K562 (cell line): ENCODE measurements at regions not wholly inside any gene's neighbourhood (a gene's known extent, or its start where the extent isn't known, plus 50 kb on each side); places are given as distances from the start of the nearest gene placed in this dataset.

Experiments
- ATAC-seq: fragments of 200-7000 bp; cut with Tn5 transposase; 3 replicates; pipeline ENCODE4 v1.9.1; 2020; ENCODE audit warnings: moderate library complexity
- BruUV-seq: library from RNA; stranded (reverse); fragments of 400-500 nt; replicated peaks from 2 replicates; lab custom pipeline; 2021; lab: Mats Ljungman, UMichigan
- CTCF ChIA-PET: fragments of 300-600 bp; formaldehyde crosslinking; extraction: SDS; loops from one replicate; lab custom pipeline; 2021; ENCODE audit warnings: low intra/inter-chr PET ratio; lab: Yijun Ruan, JAX
- POLR2A ChIA-PET: fragments of 300-600, 350-650 bp; sonication (Branson Sonifier 250); formaldehyde crosslinking; extraction: SDS; loops from one replicate; lab custom pipeline; 2021; ENCODE audit warnings: antibody characterized with exemption, inconsistent platforms; lab: Yijun Ruan, JAX
- DNase-seq, 4 experiments: peaks; one replicate each; pipeline versions ENCODE4 v3.0.0 to v3.0.0-alpha.2; 2011 to 2018; ENCODE audit warnings: low spot score in 3 of 4, mixed read lengths in 3 of 4; ENCODE audit errors: extremely low read depth in 1 of 4
- FAIRE-seq: peaks from 2 replicates; lab custom pipeline; 2011; peaks lifted over from hg19 to GRCh38; lab: Jason Lieb, UNC
- H2AFZ ChIP-seq: 2 replicates; pipeline ENCODE4 v1.6.0; 2011; ENCODE audit warnings: low read depth, low read length, control low read depth, inconsistent platforms
- H3K27ac ChIP-seq: fragments of 200-600 bp; 3 replicates; pipeline ENCODE4 v1.8.0; 2011; ENCODE audit warnings: low read depth, mild to moderate bottlenecking, control low read depth, inconsistent platforms, low read length, moderate library complexity, mixed read lengths; ENCODE audit errors: extremely low read depth
- H3K27me3 ChIP-seq, 2 experiments: fragments of 300-600 bp in 1 of 2; 2 replicates in 1 of 2; 3 replicates in 1 of 2; pipeline versions ENCODE4 v1.6.0 to v1.8.0; 2011; ENCODE audit warnings: inconsistent platforms in 2 of 2, low read length in 2 of 2, mild to moderate bottlenecking in 1 of 2, mixed read lengths in 1 of 2, moderate library complexity in 1 of 2; ENCODE audit not compliant: control insufficient read depth in 2 of 2, insufficient read depth in 2 of 2
- H3K36me3 ChIP-seq: fragments of 300-600 bp; 3 replicates; pipeline ENCODE4 v1.8.0; 2011; ENCODE audit warnings: mild to moderate bottlenecking, low read length, inconsistent platforms; ENCODE audit not compliant: control insufficient read depth, insufficient read depth
- H3K4me1 ChIP-seq, 2 experiments: fragments of 200-600 bp in 1 of 2; replicated peaks in 1 of 2; 2 replicates in 1 of 2; 3 replicates in 1 of 2; pipeline versions ENCODE4 v1.5.1 to v1.8.0; 2011; ENCODE audit warnings: inconsistent platforms in 2 of 2, low read length in 2 of 2, mild to moderate bottlenecking in 1 of 2, mixed read lengths in 1 of 2, moderate library complexity in 1 of 2; ENCODE audit not compliant: control insufficient read depth in 2 of 2, insufficient read depth in 2 of 2
- H3K4me2 ChIP-seq: 2 replicates; pipeline ENCODE4 v1.6.1; 2011; ENCODE audit warnings: low read length, control low read depth, inconsistent platforms, mixed read lengths; ENCODE audit not compliant: insufficient read depth
- H3K4me3 ChIP-seq: fragments of 200-600 bp; sonication (generic), shearing (Covaris generic); 2 replicates; pipeline ENCODE4 v1.5.1; 2016; ENCODE audit warnings: control low read depth, inconsistent platforms
- H3K79me2 ChIP-seq: fragments of 200-600 bp; 3 replicates; pipeline ENCODE4 v1.8.0; 2011; ENCODE audit warnings: low read length, inconsistent platforms; ENCODE audit not compliant: control insufficient read depth, insufficient read depth
- H3K9ac ChIP-seq, 2 experiments: 2 replicates each; pipeline versions ENCODE4 v1.6.0 to v1.6.1; 2011; ENCODE audit warnings: low read depth in 2 of 2, low read length in 2 of 2, control low read depth in 1 of 2, inconsistent platforms in 1 of 2, mild to moderate bottlenecking in 1 of 2, mixed read lengths in 1 of 2; ENCODE audit not compliant: insufficient read depth in 1 of 2
- H3K9me1 ChIP-seq: one replicate; pipeline ENCODE4 v1.6.0; 2011; ENCODE audit warnings: inconsistent platforms, mild to moderate bottlenecking, low read length, moderate library complexity; ENCODE audit not compliant: control insufficient read depth, insufficient read depth
- H3K9me3 ChIP-seq: replicated peaks from 2 replicates; pipeline ENCODE4 v1.5.1; 2011; ENCODE audit warnings: low read depth, low read length, inconsistent platforms; ENCODE audit not compliant: control insufficient read depth, insufficient read depth
- H4K20me1 ChIP-seq: replicated peaks from 2 replicates; pipeline ENCODE4 v1.6.1; 2011; ENCODE audit warnings: low read length, inconsistent platforms, mixed read lengths; ENCODE audit not compliant: control insufficient read depth, insufficient read depth
- ARID1B ChIP-seq: fragments of 450-650 bp; IDR thresholded peaks from 2 replicates; pipeline ENCODE4 v1.6.1; 2016; ENCODE audit warnings: antibody characterized with exemption, mild to moderate bottlenecking, inconsistent platforms
- ATF1 ChIP-seq, 2 experiments: fragments of 450-650 bp in 1 of 2; IDR thresholded peaks; 2 replicates each; pipeline ENCODE4 v1.6.1; 2016; ENCODE audit warnings: missing compliant biosample characterization in 1 of 2, missing genetic modification characterization in 1 of 2
- BMI1 ChIP-seq: fragments of 150-350 bp; IDR thresholded peaks from 2 replicates; pipeline ENCODE4 v1.6.1; 2014; ENCODE audit warnings: low read length
- COPS2 ChIP-seq: fragments of 450-650 bp; conservative IDR thresholded peaks from 2 replicates; pipeline ENCODE4 v1.6.1; 2016; ENCODE audit warnings: mild to moderate bottlenecking, moderate library complexity
- CXXC5 ChIP-seq: fragments of 250-450 bp; sonication (Bioruptor Pico); IDR thresholded peaks from 2 replicates; pipeline ENCODE4 v1.8.0; 2022; ENCODE audit warnings: inconsistent platforms, mild to moderate bottlenecking, moderate library complexity
- EHMT2 ChIP-seq: fragments of 450-650 bp; IDR thresholded peaks from 2 replicates; pipeline ENCODE4 v1.6.1; 2018; ENCODE audit warnings: antibody characterized with exemption
- EP300 ChIP-seq: IDR thresholded peaks from 2 replicates; pipeline ENCODE4 v1.6.1; 2012; ENCODE audit warnings: low read length, improper control_type of control experiment
- FOXP1 ChIP-seq: sonication (generic); formaldehyde crosslinking; IDR thresholded peaks from 2 replicates; pipeline ENCODE4 v1.8.0; 2022; ENCODE audit warnings: mild to moderate bottlenecking, missing genetic modification reagents
- LCOR ChIP-seq: sonication (generic); formaldehyde crosslinking; IDR thresholded peaks from 2 replicates; pipeline ENCODE4 v1.8.0; 2022; ENCODE audit warnings: mild to moderate bottlenecking, missing genetic modification reagents
- RFX5 ChIP-seq: IDR thresholded peaks from 2 replicates; pipeline ENCODE4 v1.6.1; 2011; ENCODE audit warnings: low read depth, mild to moderate bottlenecking, improper control_type of control experiment, low read length
- SMARCB1 ChIP-seq: IDR thresholded peaks from 2 replicates; pipeline ENCODE4 v1.6.1; 2011; ENCODE audit warnings: improper control_type of control experiment, low read depth; ENCODE audit not compliant: insufficient read length
- STAT5A ChIP-seq: IDR thresholded peaks from 2 replicates; pipeline ENCODE4 v1.6.1; 2012; ENCODE audit warnings: low read length, inconsistent platforms, borderline replicate concordance
- TAL1 ChIP-seq: fragments of 450-650 bp; IDR thresholded peaks from 2 replicates; pipeline ENCODE4 v1.6.1; 2016; ENCODE audit warnings: mild to moderate bottlenecking
- ZC3H11A ChIP-seq: IDR thresholded peaks from 2 replicates; pipeline ENCODE4 v1.6.1; 2012; ENCODE audit warnings: low read depth, low read length, improper control_type of control experiment
- ZKSCAN1 ChIP-seq: fragments of 150-350 bp; IDR thresholded peaks from 2 replicates; pipeline ENCODE4 v1.6.1; 2016; ENCODE audit warnings: low read depth, low read length
- WGBS: fragments of 100-300 bp; shearing (Covaris generic); methylation state at CpG from one replicate; pipeline ENCODE4 v1.1.6; 2016; ENCODE audit warnings: low coverage, mixed read lengths; ENCODE audit not compliant: insufficient coverage; ENCODE audit errors: missing lambda C conversion rate; 5-methylcytosine and 5-hydroxymethylcytosine counted together
- in situ Hi-C: fragments of 300-500 bp; cut with MboI; formaldehyde crosslinking; loops from 4 replicates; pipeline ENCODE4 v1.15.0; 2018; ENCODE audit warnings: inconsistent platforms, mixed read lengths
- intact Hi-C: fragments of 100-400 bp; cut with micrococcal nuclease; formaldehyde crosslinking; loops from 2 replicates; pipeline ENCODE4 v1.14.2; 2022
- TF ChIP-seq, protein P1 (sequence below): fragments of 450-650 bp; IDR thresholded peaks from 2 replicates; pipeline ENCODE4 v1.7.1; 2018; ENCODE audit warnings: mild to moderate bottlenecking, low read depth; ENCODE audit not compliant: partially characterized antibody

DNA sequence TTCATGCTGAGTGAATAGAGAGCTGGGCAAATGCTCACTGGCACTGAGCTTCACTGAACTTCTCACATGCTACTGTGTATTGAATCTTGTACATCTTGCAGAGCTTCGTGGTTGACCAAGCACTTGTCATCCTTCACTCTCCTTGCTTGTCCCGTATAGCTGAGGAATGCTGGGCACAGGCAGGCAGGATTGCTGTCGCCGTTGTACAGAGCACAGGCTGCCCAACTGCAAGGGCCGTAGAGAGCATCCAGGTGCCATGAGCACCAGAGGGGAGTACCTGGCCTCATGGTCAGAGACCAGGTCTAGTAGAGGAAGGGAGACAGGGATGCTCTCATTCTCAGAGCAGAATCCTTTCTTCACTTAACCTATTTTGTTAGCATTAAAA, 99.8 kb upstream of the RET start:
- H2AFZ ChIP-seq, result no peak overlapping the region
- no peak overlapping the region for H3K9ac ChIP-seq
- no peaks in the 10 kb centered on the region for H3K36me3 ChIP-seq
- WGBS, result 0% methylated on average over 3 of the region's 5 CpGs
- H3K27ac ChIP-seq, result no peak overlapping the region
- DNase-seq (no peak), ATAC-seq (no peak), FAIRE-seq (no peak)
- peaks cover 0 to 24% of the 10 kb centered on the region in 2 experiments; a peak in 3 of 5 replicates for H3K4me1 ChIP-seq
- no peaks in the 10 kb centered on the region for H3K9me1 ChIP-seq
- intact Hi-C loops (loop anchor here (5.0 kb wide), 1 partner anchor 110 kb away; no protein-coding TSS in a partner anchor), in situ Hi-C loops (no loop called here)
- no peak overlapping the region for H3K4me2 ChIP-seq
- no peaks in the 10 kb centered on the region for H3K79me2 ChIP-seq
- no peaks in the 10 kb centered on the region for H4K20me1 ChIP-seq
- CTCF ChIA-PET, result no interaction called here
- POLR2A ChIA-PET, result interaction anchor here (0.8 to 1.1 kb wide), 2 partner anchors 9 to 13 kb away, joined by 3 to 4 read pairs; no protein-coding TSS in a partner anchor
- H3K27me3 ChIP-seq, result peaks cover 0 to 37% of the 10 kb centered on the region in 2 experiments; a peak in 3 of 5 replicates
- H3K4me3 ChIP-seq, result no peak overlapping the region
- BruUV-seq, result no TSS peak
- no peak for TF ChIP-seq BMI1
- TF ChIP-seq EP300, result no peak
- no peak for TF ChIP-seq EHMT2
- TF ChIP-seq ZKSCAN1, result no peak
- no peak for TF ChIP-seq RFX5
- no peaks in the 10 kb centered on the region for H3K9me3 ChIP-seq

DNA sequence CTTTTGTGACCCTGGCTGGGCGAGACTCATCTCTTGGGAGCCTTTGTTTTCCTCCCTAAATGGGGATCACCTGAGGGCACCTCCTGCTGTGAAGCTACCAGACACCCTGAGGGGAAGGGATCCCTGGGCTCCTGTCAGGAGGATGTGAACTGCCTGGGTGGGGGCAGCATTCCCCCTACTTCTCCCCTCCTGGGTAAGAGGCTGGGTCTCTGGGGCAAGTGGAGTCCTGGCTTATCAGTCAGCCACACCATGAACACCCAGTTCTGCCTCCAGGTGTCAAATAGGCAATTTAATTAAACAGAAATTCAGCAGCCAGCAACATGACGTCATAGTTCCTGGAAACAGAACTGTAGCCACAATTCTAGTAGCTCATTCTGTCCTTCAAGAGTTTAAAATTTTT, 97.7 kb upstream of the RET start:
- intact Hi-C loops (loop anchor here (5.0 kb wide), 1 partner anchor 112 kb away; no protein-coding TSS in a partner anchor), in situ Hi-C loops (no loop called here)
- H3K9ac ChIP-seq, result no peak overlapping the region
- no peak overlapping the region for H3K4me2 ChIP-seq
- BruUV-seq, result no TSS peak
- 0% methylated on average over 2 of the region's 2 CpGs for WGBS
- no peak overlapping the region for H3K27ac ChIP-seq
- peaks cover 0 to 24% of the 10 kb centered on the region in 2 experiments; a peak in 3 of 5 replicates for H3K4me1 ChIP-seq
- no peak for ATAC-seq
- no peak overlapping the region for H3K4me3 ChIP-seq
- H3K9me3 ChIP-seq, result no peaks in the 10 kb centered on the region
- CTCF ChIA-PET, result no interaction called here
- no peaks in the 10 kb centered on the region for H3K36me3 ChIP-seq
- no peak overlapping the region for H2AFZ ChIP-seq
- peaks cover 4% of the 10 kb centered on the region; the same call in 1 of the 2 replicates for H4K20me1 ChIP-seq
- H3K79me2 ChIP-seq, result no peaks in the 10 kb centered on the region
- H3K27me3 ChIP-seq, result peaks cover 0 to 31% of the 10 kb centered on the region in 2 experiments; a peak in 3 of 5 replicates
- POLR2A ChIA-PET, result interaction anchor here (0.6 kb wide), 1 partner anchor 242 kb away, joined by 3 read pairs; no protein-coding TSS in a partner anchor
- DNase-seq, result peak; percentile 33 to 50 (median 44)
- H3K9me1 ChIP-seq, result no peaks in the 10 kb centered on the region
- no peak for FAIRE-seq
- TF ChIP-seq ARID1B (peak; percentile 32; the same call in 1 of the 2 replicates), ZC3H11A (no peak), CXXC5 (CRISPR knock-in tag) (no peak), FOXP1 (no peak), COPS2 (no peak), SMARCB1 (no peak), STAT5A (peak; percentile 39; the same call in 1 of the 2 replicates), ATF1 (CRISPR knock-in tag; IDR thresholded peaks at IDR 0.05) (no peak), ATF1 (tag; IDR thresholded peaks at IDR 0.05) (peak; percentile 73), LCOR (no peak), TAL1 (peak; percentile 25; the same call in 1 of the 2 replicates)
- TF ChIP-seq, protein P1, sequence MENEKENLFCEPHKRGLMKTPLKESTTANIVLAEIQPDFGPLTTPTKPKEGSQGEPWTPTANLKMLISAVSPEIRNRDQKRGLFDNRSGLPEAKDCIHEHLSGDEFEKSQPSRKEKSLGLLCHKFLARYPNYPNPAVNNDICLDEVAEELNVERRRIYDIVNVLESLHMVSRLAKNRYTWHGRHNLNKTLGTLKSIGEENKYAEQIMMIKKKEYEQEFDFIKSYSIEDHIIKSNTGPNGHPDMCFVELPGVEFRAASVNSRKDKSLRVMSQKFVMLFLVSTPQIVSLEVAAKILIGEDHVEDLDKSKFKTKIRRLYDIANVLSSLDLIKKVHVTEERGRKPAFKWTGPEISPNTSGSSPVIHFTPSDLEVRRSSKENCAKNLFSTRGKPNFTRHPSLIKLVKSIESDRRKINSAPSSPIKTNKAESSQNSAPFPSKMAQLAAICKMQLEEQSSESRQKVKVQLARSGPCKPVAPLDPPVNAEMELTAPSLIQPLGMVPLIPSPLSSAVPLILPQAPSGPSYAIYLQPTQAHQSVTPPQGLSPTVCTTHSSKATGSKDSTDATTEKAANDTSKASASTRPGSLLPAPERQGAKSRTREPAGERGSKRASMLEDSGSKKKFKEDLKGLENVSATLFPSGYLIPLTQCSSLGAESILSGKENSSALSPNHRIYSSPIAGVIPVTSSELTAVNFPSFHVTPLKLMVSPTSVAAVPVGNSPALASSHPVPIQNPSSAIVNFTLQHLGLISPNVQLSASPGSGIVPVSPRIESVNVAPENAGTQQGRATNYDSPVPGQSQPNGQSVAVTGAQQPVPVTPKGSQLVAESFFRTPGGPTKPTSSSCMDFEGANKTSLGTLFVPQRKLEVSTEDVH, result no peak
